Umbilical cord (tissue), 1 donor: ENCODE measurements at regions not wholly inside any gene's neighbourhood (a gene's known extent, or its start where the extent isn't known, plus 50 kb on each side); places are given as distances from the start of the nearest gene placed in this dataset.
"Not testable (repeated sequence)": the region's sequence is repeated elsewhere in the genome, so short reads cannot be mapped to it uniquely, and the experiment has no call there.

Experiments
- DNase-seq: peaks from one replicate; pipeline ENCODE4 v3.0.0-alpha.2; 2015; ENCODE audit warnings: low spot score

DNA sequence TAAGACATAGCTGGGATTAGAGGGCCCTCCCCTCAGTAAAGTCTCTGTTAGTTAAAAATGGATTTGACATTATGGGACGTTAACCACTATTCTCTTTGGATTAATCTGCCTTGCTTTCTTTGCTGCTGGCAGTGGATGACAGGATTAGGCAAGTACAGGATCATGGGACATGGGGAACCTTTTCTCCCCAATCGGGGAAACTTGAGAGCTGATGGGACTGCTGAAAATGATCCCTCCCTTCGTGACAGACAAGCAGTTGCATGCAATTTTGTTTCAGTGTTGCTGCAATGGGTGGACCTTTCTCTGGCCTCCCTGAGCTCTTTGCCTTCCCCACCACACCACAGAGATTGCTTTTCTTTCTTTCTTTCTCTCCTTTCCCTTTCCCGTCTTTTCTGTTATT is 120.2 kb upstream of the BANK1 start:
- no peak for DNase-seq

DNA sequence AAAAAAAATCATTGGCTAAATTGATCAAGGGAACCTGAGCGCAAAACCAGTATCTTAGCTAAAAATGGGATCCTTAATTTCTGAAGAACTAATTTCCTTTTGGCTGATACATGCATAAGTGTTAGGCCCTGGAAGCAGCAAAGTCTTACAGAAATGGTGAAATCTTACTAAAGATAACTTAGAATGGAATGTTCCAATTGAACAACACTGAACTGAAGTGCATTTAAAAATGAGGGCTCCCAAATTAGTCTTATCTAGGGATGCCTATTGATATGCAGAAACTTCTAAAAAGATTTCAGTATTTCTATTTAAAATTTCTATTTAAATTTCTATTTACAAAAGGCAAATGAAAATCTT is 120.7 kb upstream of the BANK1 start:
- DNase-seq: no peak

DNA sequence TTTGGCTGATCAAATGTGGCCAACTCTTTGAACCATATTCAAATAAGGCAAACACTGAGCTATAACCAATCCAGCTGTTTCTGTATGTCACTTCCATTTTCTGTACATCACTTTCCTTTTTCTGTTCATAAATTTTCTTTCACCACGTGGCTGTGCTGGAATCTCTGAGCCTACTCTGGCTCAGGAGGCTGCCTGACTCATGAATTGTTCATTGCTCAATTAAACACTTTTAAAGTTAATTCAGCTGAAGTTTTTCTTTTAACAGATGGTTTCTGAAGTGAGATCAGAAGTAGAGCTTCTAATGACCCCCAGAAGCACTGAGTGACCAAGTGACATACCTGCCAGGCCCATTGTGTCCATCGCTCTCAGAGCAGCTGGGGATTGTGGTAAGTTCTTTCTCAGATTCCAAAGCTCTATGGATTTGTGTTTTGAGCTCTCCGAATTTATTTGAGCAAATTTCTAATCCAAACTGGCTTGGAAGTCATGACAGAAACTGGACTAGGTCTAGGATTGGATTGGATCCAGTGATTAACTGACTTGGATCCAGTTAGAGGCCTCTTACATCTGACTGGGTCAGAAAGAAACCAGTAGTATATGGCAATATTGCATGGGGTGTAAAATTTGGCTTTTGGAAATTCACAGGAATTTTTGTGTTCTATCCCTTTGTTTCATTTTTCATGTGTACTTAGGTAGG is 121.2 kb upstream of the BANK1 start:
- no peak for DNase-seq

DNA sequence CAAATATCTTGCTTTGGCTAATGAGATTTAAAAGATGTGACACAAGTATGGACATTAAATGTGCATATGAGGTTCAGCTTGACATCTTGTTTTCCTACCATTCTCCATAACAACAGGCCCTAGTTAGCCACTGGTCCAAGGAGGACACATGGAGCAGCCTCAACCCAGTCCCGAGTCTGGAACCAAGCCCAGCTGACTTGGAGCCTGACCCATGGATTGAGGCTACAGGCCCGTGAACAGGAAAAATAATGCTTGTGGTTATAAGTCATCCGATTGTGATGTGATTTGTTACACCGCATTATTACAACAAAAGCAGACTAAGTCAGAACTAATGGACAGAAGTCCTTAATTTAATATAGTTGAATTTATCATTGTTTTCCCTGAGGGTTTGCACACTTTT is 123.2 kb upstream of the BANK1 start:
- DNase-seq: no peak

GRCh38 chr4:101660607-101661006 is 129.9 kb upstream of the BANK1 start:
- no peak for DNase-seq

DNA sequence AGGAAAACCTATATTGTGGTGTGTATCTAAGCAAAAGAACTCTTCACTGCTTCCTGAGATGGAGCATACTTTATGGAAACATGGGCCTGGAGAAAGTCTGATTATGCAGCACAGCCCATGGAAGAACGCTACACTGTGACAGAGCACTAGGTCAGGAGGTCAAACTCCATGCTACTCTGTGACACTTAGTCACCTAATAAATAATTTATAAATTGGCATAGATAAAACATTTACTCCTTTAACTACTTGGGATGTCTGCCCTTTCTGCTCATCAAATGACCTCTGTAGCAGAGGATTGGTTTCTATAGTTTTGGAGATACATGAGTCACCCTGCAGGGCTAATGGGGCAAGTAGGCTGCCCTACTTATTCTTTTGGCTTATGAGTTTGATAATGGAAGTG is 134.7 kb upstream of the BANK1 start:
- no peak for DNase-seq

- no peak for DNase-seq
Observed at GRCh38 chr4:101655005-101655404, 135.5 kb upstream of the BANK1 start.

DNA sequence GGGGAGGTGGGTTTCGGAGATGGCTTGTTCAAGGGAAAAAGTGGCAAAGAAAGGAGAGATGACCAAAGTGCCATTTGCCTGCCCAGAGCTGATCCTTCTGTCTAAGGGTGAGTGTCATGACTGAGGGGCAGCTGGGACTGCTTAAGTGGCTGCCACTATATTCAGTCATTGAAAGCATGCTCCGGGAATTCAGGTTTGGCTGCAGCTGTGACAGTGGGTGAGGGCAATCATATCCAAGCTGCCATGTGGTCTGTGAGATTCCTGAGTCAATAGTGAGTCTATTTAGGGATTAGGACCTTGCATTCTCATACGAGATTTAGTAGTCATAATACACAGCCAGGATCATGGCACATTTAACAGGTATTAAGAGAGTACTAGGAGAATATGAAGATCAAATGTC is 138.8 kb upstream of the BANK1 start:
- DNase-seq: no peak

DNA sequence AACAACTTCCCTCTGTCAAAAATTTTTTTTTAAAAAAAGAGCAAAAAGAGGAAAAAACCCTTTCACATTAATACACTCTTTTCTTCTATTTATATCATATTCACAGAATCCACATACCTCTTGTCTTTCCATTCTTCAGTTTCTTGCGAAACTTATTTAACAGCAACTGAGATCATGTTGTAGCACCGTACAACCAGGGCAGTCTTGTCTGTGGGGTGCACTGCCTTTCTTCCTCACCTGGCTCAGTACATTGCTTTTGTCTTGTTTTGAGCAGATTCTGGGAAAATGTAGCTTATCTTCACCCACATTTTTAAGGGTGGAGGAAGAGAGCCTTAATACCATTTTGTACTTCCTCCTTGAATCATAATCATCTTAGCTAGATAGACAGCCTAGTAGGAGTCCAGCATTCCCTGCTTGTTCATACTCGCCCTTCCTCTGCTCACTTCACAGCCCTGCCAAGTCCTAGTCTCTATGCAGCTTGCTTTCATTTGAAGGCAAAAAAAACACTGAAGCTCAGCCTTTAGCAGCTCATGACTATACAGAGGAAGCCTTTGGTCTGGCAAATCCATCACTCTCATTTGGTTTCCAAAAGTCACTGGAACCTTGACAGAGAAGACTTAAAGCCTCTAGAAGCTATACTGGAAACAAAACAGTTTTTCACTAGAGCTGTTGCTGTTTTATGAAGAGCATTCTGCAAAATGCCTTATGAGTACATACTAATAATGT is 140.6 kb upstream of the BANK1 start:
- DNase-seq: peak; percentile 82

GRCh38 chr4:101647710-101648034 is 142.9 kb upstream of the BANK1 start:
- DNase-seq: no peak

DNA sequence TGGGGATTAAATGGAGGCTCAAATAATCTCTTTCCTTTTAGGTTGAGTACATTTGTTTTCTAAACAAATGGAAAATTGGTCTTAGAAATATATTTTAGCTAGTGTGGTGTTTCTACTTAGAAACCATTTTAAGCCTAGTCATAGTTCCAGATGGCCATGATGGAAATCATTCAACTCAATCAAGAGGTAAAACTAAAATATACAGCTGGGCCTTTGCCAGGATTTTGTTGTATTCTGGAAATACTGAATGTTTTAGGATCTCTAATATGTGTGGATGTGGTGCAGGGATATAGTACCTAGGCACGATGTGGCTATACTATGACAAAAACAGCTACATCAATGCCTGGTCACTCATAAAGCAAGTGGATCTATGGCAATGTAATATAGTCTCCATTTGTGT is 146.0 kb upstream of the BANK1 start:
- DNase-seq: no peak

- DNase-seq: no peak
Observed at GRCh38 chr4:101643186-101643837, 147.2 kb upstream of the BANK1 start.

DNA sequence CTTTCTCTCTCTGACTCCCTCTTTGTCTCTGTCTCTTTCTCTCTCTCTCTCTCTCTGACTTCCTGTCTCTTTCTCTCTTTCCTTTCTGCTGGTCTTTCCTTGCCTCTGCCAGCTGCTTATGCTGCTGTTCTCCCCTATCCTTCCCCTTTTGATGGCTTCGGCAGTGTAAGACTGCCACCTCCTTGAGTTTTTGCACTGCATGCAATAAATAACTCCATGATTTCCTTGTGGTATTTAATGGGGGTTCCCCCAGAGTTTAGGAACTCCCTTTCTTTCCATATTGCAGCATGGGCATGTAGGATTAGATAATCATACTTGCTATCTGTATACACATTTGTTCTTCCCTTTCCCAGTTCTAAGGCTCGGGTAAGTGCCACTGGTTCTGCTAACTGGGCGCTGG is 157.8 kb upstream of the BANK1 start:
- DNase-seq: not testable (repeated sequence)

- no peak for DNase-seq
Observed at GRCh38 chr4:101630319-101630986, 160.1 kb upstream of the BANK1 start.

DNA sequence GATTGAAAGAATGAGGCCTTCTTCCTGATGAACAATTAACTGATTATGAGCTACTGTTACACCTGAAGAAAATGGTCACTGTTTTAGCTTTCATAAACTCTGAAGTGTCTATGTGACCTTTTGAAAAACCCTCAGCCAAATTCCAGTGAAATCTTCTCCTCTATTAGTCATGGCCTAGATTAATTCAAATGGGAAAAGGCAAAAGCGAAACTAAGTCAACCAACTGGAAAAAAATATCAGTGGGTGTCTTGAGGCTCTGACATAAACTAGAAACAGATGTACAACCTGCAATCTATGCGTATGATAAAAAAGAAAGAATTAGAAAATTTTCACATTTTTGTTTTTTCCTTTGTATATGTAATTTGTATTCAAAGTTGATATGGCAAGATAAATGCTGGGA is 169.4 kb upstream of the BANK1 start:
- DNase-seq: peak; percentile 1

GRCh38 chr4:101615652-101616051 is 174.9 kb upstream of the BANK1 start:
- DNase-seq: no peak

DNA sequence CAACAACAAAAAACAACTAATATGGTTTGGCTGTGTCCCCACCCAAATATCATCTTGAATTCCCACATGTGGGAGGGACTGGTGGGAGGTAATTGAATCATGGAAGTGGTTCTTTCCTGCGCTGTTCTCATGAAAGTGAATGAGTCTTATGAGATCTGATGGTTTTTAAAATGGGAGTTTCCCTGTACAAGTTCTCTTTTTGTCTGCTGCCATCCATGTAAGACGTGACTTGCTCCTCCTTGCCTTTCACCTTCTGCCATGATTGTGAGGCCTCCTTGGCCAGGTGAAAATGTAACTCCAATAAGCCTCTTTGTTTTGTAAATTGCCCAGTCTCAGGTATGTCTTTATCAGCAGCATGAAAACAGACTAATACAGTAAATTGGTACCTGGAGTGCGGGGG is 183.5 kb upstream of the BANK1 start:
- not testable (repeated sequence) for DNase-seq

GRCh38 chr4:101604976-101605375 is 185.6 kb upstream of the BANK1 start:
- peak; percentile 58 for DNase-seq

DNA sequence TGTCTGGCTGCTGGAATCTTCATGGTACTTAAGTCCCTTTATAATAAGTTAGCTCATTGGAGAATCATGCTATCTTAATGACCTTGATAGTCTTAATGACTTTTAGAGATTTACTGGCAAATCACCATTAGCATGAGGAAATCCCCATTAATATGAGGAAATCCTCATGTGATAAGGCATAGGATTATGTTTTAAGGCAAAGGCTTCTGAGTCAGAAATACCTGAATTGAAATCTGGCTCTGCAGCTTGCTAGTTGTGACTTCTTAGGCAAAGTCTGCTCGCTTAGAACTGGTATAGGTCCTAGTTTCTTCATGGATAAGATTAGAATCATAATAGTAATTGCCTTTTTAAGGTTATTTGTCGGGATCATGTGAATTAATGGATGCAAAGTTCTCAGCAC is 190.2 kb upstream of the BANK1 start:
- peak; percentile 15 for DNase-seq

- DNase-seq: peak; percentile 16
Observed at GRCh38 chr4:101599620-101600019, 190.9 kb upstream of the BANK1 start.

GRCh38 chr4:101596781-101597552 is 193.6 kb upstream of the BANK1 start:
- DNase-seq: no peak

- DNase-seq: no peak
Observed at GRCh38 chr4:101594588-101594987, 195.9 kb upstream of the BANK1 start.
